NB4 (cell line): ENCODE measurements at regions not wholly inside any gene's neighbourhood (a gene's known extent, or its start where the extent isn't known, plus 50 kb on each side); places are given as distances from the start of the nearest gene placed in this dataset.

Source experiments
- DNase-seq: peaks from one replicate; pipeline ENCODE4 v3.0.0; 2010; ENCODE audit warnings: low read depth
- H3K4me3 ChIP-seq: one replicate; pipeline ENCODE4 v1.5.1; 2011; ENCODE audit warnings: mild to moderate bottlenecking, low read depth, low read length, moderate library complexity
- MYC ChIP-seq: IDR thresholded peaks from 2 replicates; pipeline ENCODE4 v1.6.1; 2011; ENCODE audit warnings: low read depth, low read length
- POLR2A ChIP-seq: IDR thresholded peaks from 2 replicates; pipeline ENCODE4 v1.6.1; 2011; ENCODE audit warnings: mild to moderate bottlenecking; ENCODE audit not compliant: insufficient read length; ENCODE audit errors: extremely low read depth
- TF ChIP-seq, protein P1 (sequence below): IDR thresholded peaks from 2 replicates; pipeline ENCODE4 v1.6.1; 2011; ENCODE audit warnings: low read depth, low read length
- TF ChIP-seq, protein P2 (sequence below): IDR thresholded peaks from one replicate; pipeline ENCODE4 v1.5.1; 2012; ENCODE audit warnings: low read depth, low read length

DNA sequence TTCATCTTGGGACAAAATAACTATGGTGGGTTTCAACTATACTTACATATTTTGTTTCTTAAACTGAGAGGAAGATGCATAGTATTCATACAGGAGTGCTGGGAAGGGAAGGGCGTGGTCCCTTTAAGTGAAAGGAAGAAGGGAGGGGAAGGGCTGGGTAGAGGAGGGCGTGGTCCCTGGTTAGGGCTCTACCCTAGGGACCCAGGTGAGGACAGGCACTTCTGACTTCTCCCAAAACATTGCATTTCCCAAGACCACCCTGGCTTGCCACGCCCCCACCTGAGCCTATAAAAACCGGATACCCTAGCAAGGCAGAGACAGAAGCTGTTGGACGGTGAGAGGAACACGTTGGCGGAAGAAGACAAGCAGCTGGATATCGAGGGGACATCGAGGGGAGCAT, 157.6 kb upstream of the PLXNA4 start:
- DNase-seq: no peak
- TF ChIP-seq, protein P1, sequence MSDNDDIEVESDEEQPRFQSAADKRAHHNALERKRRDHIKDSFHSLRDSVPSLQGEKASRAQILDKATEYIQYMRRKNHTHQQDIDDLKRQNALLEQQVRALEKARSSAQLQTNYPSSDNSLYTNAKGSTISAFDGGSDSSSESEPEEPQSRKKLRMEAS: no peak
- TF ChIP-seq MYC: no peak
- TF ChIP-seq POLR2A: no peak
- TF ChIP-seq, protein P2, sequence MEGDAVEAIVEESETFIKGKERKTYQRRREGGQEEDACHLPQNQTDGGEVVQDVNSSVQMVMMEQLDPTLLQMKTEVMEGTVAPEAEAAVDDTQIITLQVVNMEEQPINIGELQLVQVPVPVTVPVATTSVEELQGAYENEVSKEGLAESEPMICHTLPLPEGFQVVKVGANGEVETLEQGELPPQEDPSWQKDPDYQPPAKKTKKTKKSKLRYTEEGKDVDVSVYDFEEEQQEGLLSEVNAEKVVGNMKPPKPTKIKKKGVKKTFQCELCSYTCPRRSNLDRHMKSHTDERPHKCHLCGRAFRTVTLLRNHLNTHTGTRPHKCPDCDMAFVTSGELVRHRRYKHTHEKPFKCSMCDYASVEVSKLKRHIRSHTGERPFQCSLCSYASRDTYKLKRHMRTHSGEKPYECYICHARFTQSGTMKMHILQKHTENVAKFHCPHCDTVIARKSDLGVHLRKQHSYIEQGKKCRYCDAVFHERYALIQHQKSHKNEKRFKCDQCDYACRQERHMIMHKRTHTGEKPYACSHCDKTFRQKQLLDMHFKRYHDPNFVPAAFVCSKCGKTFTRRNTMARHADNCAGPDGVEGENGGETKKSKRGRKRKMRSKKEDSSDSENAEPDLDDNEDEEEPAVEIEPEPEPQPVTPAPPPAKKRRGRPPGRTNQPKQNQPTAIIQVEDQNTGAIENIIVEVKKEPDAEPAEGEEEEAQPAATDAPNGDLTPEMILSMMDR: no peak
- no peak overlapping the region for H3K4me3 ChIP-seq

DNA sequence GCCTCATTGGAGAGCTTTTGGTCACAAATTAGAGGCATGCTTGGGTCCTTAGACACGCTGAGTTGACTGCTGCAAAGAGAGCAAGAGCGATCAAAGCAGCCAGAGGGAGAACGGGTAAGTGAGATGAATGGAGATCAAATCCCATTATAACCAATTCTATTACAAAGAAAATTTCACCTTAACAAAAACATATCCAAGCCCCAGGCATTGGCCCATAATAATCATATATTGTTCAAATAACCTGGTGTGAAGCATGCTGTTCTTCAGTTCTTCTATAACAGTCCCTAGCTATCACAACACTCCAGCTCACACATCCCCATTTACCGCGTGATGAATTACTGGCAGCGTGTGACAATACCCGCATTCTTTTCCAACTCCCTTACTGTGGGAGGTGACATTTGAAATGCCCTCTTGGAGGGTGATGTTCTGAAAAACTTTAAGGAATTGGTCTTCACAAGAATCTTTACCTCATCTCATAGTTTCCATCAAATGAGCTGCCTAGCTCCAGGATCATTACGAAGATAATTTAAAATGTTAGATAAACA, 156.1 kb upstream of the PLXNA4 start:
- no peak for DNase-seq
- TF ChIP-seq, protein P2: no peak
- H3K4me3 ChIP-seq: no peak overlapping the region

DNA sequence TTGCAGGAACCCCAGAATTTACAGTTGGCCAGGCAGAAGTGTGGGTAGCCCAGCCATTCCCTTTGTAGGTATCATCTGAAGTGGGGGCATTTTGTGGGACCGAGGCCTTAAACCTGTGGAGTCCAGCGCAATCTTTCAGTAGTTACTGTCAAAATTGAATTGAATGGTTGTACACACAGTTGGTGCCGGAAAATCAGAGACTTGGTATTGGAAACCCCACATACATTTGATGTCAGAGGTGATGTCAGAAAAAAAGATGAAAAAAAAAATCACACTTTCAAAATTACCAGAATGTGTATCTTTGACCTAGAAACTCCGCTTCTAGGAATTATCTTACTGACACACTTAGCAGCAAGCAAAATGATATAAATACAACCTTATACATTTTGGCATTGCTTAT, 153.8 kb upstream of the PLXNA4 start:
- H3K4me3 ChIP-seq: no peak overlapping the region
- no peak for DNase-seq
- TF ChIP-seq POLR2A (no peak), MYC (no peak)
- TF ChIP-seq, protein P1: no peak
- TF ChIP-seq, protein P2: no peak

DNA sequence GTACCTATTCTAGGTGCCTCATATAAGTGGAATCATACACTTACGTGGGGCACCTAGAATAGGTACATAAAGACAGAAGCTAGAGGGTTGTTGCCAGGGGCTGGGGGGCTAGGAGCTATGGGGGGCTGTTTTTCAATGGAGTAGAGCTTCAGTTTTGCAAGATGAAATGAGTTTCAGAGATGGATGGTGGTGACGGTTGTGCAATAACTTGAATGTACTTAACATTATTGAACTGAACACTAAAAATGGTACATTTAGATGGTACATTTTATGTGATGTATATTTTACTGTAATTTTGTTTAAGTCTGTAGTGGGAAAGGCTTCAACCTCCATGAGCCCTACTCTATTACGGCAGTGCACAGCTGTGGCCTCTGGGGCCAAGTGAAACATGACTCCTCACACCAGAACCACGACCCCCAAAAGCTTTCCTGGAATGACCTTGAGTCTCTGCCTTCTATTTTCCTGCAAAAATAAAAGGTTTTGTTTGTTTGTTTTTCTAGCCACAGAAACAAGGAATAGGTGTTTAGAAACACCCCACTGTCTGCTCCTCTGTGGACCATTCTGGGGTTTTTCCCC, 147.3 kb upstream of the PLXNA4 start:
- no peak overlapping the region for H3K4me3 ChIP-seq
- TF ChIP-seq MYC: no peak
- TF ChIP-seq, protein P1: no peak
- TF ChIP-seq POLR2A: no peak
- TF ChIP-seq, protein P2: no peak
- DNase-seq: no peak

DNA sequence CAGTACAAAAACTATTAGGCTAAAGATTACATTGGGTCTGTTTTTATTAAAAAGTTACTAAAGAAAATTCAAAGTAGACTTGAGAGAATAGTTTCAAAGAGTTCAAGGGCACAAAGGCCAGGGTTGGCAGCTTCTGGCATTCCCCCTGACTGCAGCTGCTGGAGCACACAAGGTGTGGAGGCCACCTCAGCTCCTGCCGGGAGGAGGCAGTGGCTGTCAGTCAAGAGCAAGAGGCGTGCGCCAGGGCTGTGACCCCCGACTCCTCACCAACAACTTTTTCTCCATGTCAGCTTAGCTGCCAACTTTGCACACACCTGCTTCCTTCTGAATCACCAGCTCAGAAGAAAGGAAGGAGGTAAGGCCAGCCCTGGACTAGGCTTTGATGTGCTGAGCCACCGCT, 144.6 kb upstream of the PLXNA4 start:
- TF ChIP-seq, protein P1: no peak
- TF ChIP-seq, protein P2: no peak
- TF ChIP-seq POLR2A: no peak
- no peak for TF ChIP-seq MYC
- DNase-seq: no peak
- no peak overlapping the region for H3K4me3 ChIP-seq

DNA sequence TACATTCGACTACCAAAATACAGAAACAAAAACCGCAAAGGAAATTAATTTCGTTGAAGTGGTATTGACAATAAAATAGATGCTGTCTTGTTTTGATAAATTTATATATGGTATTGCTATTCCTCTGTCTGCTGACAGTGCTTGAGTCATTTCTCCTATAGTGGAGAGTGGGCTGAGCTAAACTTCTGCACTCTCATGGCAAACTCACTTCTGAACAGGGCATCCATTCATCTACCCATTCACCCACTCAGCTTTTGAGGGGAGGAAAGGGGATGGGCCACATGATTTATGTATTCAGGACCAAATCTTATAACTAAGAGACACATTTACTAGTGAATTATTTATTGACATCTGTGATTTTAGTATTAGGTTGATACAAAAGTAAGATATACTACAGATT, 137.6 kb upstream of the PLXNA4 start:
- DNase-seq: no peak
- TF ChIP-seq MYC (no peak), POLR2A (no peak)
- TF ChIP-seq, protein P1: no peak
- TF ChIP-seq, protein P2: no peak
- H3K4me3 ChIP-seq: no peak overlapping the region
